ENCODE measurements at regions not wholly inside any gene's neighbourhood (a gene's known extent, or its start where the extent isn't known, plus 50 kb on each side); places are given as distances from the start of the nearest gene placed in this dataset.

DNA sequence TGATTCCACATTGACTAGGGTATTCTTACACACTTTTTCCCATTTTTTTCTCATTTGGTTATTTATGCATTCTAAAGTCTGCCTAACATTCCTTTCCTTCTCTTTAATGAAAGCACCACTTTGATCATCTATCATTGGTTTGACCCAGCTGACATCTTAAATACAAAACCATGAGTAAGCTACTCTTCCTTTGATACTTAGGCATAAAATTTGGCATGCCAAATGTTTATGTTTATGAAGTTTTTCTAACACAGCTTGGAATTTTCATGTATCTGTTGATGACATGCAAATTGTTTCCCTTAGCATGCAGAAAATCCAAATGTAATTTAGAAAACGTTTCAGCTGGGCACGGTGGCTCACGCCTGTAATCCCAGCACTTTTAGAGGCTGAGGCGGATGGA is 534.9 kb downstream of the QKI start:
- TF ChIP-seq, protein P1, sequence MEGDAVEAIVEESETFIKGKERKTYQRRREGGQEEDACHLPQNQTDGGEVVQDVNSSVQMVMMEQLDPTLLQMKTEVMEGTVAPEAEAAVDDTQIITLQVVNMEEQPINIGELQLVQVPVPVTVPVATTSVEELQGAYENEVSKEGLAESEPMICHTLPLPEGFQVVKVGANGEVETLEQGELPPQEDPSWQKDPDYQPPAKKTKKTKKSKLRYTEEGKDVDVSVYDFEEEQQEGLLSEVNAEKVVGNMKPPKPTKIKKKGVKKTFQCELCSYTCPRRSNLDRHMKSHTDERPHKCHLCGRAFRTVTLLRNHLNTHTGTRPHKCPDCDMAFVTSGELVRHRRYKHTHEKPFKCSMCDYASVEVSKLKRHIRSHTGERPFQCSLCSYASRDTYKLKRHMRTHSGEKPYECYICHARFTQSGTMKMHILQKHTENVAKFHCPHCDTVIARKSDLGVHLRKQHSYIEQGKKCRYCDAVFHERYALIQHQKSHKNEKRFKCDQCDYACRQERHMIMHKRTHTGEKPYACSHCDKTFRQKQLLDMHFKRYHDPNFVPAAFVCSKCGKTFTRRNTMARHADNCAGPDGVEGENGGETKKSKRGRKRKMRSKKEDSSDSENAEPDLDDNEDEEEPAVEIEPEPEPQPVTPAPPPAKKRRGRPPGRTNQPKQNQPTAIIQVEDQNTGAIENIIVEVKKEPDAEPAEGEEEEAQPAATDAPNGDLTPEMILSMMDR (IDR thresholded peaks at IDR 0.05) = no peak
- TF ChIP-seq POLR2AphosphoS5 (IDR thresholded peaks at IDR 0.05) (no peak), EP300 (IDR thresholded peaks at IDR 0.05) (no peak)

All from esophagus muscularis mucosa (tissue), 4 donors.